ENCODE measurements at regions not wholly inside any gene's neighbourhood (a gene's known extent, or its start where the extent isn't known, plus 50 kb on each side); places are given as distances from the start of the nearest gene placed in this dataset.

DNA sequence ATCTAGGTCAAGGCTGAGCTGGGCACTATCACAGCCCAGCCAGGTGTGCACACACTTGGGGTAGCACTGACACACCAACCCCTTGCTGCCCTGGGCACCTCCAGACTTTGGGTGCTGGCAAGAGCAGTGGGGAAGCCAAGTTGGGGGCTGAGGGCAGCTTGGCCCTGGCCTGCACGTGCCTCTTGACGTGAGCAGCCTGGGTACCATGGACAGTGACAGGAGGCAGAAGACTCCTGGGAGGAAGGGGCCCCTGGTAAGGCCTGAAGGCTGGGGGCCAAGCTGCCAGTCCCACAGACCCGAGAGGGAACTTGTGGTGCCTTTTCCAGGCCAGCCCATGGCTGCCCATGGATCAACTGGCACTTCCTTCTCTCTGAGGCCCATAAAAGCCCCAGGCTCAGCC lies 124.1 kb upstream of the SFSWAP start:
- TF ChIP-seq, protein P1, sequence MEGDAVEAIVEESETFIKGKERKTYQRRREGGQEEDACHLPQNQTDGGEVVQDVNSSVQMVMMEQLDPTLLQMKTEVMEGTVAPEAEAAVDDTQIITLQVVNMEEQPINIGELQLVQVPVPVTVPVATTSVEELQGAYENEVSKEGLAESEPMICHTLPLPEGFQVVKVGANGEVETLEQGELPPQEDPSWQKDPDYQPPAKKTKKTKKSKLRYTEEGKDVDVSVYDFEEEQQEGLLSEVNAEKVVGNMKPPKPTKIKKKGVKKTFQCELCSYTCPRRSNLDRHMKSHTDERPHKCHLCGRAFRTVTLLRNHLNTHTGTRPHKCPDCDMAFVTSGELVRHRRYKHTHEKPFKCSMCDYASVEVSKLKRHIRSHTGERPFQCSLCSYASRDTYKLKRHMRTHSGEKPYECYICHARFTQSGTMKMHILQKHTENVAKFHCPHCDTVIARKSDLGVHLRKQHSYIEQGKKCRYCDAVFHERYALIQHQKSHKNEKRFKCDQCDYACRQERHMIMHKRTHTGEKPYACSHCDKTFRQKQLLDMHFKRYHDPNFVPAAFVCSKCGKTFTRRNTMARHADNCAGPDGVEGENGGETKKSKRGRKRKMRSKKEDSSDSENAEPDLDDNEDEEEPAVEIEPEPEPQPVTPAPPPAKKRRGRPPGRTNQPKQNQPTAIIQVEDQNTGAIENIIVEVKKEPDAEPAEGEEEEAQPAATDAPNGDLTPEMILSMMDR (IDR thresholded peaks at IDR 0.05) = no peak
- Histone ChIP-seq H3K4me3 (no peak overlapping the region), H3K27me3 (peaks cover 0 to 36% (median 26%) of the 10 kb centered on the region in 7 donors), H3K4me1 (peaks cover 0 to 14% (median 0%) of the 10 kb centered on the region in 9 donors), H3K36me3 (no peaks in the 10 kb centered on the region), H3K9me3 (peaks cover 0 to 12% (median 0%) of the 10 kb centered on the region in 11 donors), H3K27ac (no peak overlapping the region)
- no peak for ATAC-seq
- intact Hi-C loops (cut with DNase I) = no loop called here
- no peak for DNase-seq
- WGBS, 2 donors = 42 to 63% methylated on average over 3 of the region's 3 CpGs

DNA sequence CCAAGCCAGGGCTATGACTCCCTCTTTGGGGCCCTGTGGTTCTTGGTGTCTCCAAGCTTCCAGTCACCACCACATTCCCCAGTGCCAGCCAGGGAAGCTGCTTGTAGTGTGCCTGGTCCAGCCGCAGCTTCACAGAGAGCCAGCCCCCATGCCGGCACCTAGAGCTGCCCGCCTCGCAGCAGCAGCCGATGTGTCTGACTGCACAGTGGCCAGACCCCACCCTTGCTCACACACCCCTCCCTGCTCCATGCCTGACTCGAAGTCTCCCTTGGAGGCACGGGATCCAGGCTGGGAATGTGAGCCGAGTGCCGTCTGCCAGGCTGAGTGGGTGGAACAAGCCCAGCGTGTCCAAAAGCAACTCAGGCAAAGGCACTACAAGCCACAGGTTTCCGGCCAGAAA lies 123.3 kb upstream of the SFSWAP start:
- Histone ChIP-seq H3K4me1 (peaks cover 0 to 14% (median 0%) of the 10 kb centered on the region in 9 donors), H3K4me3 (no peak overlapping the region), H3K27me3 (peaks cover 0 to 36% (median 26%) of the 10 kb centered on the region in 7 donors), H3K36me3 (no peaks in the 10 kb centered on the region), H3K9me3 (peaks cover 0 to 12% (median 0%) of the 10 kb centered on the region in 11 donors), H3K27ac (no peak overlapping the region)
- ATAC-seq (no peak), DNase-seq (no peak)
- intact Hi-C loops (cut with DNase I) = no loop called here
- TF ChIP-seq, protein P1 (IDR thresholded peaks at IDR 0.05) = no peak
- 91 to 95% methylated on average over 11 of the region's 11 CpGs for WGBS, 2 donors

DNA sequence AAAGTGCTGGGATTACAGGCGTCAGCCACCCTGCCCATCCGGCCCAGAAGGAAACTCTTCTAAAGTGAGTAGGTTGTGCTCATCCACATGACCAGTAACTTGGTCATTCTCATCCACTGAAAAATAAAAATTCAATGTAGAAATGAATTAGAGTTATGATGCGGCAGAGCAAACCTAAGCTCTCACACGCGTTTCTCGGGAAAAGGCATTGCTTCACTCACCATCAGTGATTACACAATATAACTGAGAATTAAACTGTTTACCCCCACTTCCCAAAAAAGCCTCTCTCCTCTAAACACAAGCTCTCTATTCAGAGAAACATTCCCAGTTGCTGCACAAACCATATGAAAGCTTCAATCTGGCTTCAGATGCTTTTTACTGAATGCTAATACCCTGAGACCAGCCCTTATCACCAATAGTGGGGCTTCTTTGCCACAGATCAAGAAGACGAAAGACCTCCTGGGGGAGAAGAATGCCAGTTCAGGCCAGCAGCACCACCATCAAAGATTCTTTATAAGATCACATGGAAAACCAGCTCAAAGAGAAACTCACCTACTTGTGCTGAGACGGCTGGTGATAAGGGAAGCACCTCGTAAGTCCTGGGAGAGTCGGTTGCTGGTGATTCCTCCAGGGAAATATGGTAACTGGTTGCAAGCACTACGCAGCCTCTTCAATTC lies 121.5 kb upstream of the SFSWAP start:
- DNase-seq = no peak
- peaks cover 0 to 26% (median 19%) of the 10 kb centered on the region in 7 donors for H3K27me3 ChIP-seq

DNA sequence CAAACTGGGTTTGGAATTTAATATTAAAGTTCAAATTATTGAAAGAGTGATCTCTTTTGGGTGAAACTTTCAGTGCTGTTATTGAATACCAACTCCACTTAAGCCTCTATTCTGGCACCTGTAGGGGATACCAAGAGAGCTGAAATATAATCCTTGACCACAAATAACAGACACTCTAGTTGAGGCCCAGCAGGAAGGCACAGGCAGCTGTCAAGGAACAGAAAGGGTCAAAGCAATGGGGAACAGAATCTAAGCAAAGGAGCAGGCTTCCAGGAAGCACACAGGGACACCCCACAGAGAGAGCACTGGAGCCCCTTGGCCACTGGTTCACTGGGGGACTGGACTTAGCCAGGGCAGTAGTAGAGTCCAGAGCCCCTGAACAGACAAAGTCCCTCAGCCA lies 120.9 kb upstream of the SFSWAP start:
- no peak overlapping the region for H3K27ac ChIP-seq
- ATAC-seq (no peak), DNase-seq (no peak)
- H3K27me3 ChIP-seq = peaks cover 0 to 24% (median 14%) of the 10 kb centered on the region in 7 donors
- H3K36me3 ChIP-seq = no peaks in the 10 kb centered on the region
- H3K4me3 ChIP-seq = no peak overlapping the region
- peaks cover 0 to 22% (median 0%) of the 10 kb centered on the region in 9 donors for H3K4me1 ChIP-seq
- TF ChIP-seq, protein P1 (IDR thresholded peaks at IDR 0.05) = no peak
- peaks cover 0 to 12% (median 0%) of the 10 kb centered on the region in 11 donors for H3K9me3 ChIP-seq
- intact Hi-C loops (cut with DNase I) = no loop called here

More for the DNA sequence above, 121.5 kb upstream of the SFSWAP start:
- Histone ChIP-seq H3K4me1 (peaks cover 0 to 22% (median 0%) of the 10 kb centered on the region in 9 donors), H3K4me3 (no peak overlapping the region), H3K27ac (no peak overlapping the region), H3K36me3 (no peaks in the 10 kb centered on the region), H3K9me3 (peaks cover 0 to 12% (median 0%) of the 10 kb centered on the region in 11 donors)
- no peak for ATAC-seq
- WGBS, 2 donors = 57 to 59% methylated on average over 11 of the region's 11 CpGs
- intact Hi-C loops (cut with DNase I) = no loop called here
- TF ChIP-seq, protein P1 (IDR thresholded peaks at IDR 0.05) = no peak
